ENCODE measurements at regions not wholly inside any gene's neighbourhood (a gene's known extent, or its start where the extent isn't known, plus 50 kb on each side); places are given as distances from the start of the nearest gene placed in this dataset.

DNA sequence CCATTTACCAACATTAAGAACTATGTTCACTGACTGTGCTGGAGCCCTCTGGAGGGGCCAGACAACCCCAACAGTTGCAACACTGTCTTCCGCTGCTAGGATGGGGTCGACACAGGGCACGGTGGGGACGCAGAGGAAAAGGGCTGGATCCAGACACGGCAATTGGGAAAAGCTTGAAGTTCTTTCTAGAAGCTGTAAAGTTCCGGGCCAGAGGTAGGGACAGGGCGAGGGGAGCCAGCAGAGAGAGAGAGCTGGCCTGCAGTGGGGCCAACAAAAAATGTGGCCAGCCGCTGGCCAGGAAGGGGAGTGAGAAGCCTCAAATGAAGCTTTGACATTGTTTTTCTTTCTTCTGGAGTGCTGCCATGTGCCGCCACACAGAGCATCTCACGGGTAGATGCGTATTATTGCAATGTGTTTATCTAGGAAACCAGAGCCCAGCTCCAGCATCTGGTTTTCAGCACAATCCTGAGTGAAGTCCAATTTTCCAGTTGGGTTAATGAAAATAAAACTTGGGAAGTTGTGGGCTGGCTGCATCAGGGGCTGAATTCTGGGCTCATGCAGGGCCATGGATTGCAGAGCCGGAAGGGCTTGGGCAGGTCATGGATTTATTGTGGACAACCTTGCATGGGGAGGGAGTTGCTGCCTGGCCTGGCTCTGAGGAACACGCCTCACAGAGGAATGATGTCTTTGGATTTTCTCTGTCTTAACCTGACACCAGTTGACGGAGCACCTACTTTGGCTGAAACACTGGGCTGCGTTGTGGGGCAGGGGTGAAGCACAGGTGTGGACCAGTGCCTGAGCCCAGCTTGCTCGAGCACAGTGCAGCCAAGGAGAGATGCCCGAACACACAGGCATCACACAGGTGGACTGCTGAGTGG, 67.6 kb upstream of the AMPD3 start:
- no peak for DNase-seq

DNA sequence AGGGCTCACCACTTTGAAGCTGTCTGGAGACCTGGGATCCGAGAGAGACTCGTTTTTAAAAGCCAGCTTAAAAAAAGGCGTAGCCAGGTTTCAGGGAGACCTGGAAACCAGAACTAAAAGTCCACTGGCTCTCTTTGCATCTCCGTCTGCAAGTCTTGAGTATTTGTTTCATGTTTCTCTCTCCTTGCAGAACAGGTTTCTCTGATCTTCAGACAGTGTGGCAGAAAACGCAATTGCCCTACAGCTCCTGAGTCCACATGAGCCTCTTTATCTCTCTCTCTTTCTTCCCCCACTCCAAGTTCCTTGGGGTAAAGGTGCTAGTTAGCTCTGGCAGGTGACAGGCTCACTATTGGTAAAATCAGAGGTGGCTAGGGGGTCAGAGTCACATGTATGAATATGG, 67.0 kb upstream of the AMPD3 start:
- no peak for DNase-seq

DNA sequence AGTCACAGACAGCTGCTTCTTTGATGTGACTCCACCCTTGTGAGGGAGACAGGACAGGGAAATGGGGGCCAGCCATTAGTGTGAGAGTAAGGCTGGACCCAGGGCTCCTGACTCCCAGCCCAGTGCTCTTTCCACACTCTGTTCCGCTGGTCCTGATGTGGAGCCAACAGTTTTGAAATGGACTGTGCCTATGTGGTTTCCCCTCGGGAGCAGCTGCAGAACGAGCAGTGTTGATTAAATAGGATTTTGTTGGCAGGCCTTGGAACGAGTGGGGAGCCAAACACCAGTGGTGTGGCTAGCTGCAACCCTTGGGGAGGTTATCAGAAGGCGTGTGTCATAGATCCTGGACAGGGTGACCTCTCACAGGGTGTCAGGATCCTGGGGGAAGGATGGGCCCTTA, 66.5 kb upstream of the AMPD3 start:
- no peak for DNase-seq

DNA sequence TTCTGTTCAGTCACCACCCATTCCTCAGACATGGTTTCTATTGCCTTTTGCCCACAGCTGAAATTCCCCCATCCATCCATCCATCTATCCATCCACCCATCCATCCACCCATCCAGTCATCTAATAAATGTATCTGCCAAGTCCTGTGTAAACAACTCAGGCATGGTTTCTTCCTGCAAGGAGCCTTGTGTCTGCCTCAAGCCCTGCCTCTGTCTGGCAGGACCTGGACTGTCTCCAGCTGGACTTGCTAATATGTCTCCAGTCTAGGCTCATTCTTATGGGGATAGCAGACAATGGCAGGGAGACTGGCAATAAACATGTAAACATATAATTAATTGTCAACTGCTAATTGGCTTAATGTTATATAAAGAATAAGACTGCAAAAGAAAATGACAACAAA, 64.7 kb upstream of the AMPD3 start:
- DNase-seq = no peak

DNA sequence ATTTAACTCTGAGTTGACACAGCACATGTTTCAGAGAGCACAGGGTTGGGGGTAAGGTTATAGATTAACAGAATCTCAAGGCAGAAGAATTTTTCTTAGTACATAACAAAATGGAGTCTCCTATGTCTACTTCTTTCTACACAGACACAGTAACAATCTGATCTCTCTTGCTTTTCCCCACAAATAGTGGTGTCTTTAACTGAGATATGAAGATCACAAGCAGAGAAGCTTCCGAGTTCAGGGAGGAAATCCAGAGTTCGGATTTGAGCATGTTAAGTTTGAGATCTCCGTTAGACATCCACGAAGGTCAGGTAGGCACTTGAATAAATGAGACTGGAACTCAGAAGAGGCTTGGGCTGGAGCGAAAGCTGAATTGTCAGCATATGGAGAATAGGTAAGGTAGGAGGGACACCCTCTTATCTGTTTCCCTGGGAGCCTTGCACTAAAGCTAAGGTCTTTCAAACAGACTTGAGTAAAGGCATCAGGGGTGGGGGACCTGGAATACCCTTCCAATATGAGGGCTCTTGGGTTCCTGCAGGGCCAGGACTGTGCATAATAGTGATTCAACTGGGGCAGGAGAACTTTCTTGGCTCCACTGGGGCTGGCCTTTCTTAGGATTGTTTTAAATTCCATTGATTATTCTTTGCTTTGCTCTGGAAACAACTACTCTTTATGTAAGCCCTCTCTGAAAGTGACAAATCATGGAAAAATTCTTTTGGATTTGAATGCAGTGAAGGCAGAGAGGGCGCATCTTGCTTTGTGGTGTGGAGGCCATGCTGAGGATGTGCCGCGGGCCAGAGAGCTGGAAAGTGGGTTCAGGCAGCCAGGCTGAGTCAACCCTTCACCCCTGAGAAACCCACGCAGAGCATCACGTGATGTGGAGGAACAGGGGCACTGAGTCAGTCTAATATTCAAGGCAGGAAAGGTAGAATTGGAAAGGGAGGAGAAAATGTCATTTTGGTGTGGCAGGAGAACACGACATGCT, 62.7 kb upstream of the AMPD3 start:
- no peak for DNase-seq

DNA sequence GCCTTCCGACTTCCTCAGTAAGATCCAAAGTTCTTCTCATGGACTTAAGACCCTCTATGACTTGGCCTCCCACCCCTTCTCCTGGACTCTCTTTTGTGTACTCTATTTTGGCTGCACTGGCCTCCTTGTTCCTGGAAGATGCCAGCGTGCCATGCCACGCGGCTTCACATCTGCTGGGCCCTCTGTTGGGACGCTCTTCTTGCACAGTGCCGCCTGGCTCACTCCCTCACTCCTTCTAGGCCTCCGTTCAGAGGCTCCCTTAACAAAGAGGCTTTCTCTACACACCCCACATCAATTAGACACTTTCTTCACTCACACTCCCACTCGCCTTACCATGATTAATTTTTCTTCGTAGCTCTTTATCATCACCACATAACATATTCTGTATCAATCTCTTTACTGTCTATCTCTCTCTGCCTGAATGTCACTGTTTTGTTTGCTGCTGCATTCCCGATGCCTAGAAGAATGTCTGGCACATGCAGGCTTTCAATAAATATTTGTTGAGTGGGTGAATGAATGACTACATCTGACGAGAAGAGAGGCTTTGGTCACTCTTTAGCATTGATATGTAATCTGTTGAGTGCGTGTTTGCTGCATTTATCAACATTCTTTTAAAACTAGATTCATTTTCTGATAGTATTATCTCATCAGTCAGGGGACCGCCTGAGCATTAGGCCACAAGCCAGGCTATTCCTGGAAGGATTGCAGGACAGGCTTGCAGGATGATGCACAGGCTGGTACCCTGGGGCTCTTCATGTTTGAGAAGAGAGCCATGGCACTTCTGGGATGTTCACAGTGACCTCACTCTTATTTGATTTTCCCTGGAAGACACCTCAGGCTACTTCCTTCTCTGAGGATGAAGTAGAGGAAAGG, 60.6 kb upstream of the AMPD3 start:
- DNase-seq = no peak

DNA sequence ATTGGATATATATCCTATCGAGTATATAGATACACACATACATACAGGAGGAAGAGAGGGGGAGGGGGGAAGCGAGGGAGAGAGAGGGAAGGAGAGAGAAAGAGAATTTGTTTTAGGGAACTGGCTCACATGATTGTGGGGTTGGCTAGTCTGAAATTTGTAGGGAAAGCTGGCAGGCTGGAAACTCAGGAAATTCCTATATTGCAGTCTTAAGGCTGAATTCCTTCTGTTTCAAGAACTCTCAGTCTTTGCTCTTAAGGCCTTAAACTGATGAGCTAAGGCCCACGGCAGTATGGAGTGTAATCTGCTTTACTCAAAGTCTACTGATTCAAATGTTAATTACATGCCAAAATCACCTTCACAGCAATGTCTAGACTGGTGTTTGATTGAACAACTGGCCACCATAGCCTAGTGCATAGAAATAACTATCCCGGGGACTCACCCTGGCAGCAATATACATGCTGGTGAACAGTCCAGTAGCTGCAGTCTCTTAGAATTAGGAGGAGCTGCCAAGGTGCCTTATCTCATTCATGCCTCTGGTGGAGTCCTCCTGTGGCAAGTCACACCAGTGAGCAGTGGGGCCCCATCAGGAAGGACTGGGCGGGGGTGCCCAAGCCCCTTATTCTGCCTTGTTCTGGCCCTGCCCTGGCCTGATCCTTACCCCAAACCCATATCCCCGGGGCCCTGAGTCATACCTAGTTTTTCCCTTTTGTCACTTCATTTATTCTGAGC, 59.7 kb upstream of the AMPD3 start:
- DNase-seq = no peak

DNA sequence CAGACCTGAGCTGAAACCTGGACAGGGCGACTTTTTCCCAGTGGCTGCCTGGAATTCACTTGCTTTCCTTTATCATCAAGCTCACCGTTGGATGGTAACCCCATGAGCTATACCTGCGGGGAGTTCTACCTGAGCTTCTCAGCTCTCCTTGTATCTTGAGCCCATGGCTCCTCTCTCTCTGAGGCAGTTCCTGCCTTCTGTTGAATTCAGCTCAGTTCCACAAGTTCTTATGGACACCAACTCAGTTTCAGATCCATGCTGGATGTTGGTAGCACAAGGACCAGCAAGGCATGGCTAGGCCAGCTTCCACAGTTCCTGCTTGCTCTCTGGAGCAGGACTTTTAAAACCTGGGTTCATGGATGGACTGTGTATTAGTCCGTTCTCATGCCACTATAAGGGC, 58.3 kb upstream of the AMPD3 start:
- DNase-seq = no peak

DNA sequence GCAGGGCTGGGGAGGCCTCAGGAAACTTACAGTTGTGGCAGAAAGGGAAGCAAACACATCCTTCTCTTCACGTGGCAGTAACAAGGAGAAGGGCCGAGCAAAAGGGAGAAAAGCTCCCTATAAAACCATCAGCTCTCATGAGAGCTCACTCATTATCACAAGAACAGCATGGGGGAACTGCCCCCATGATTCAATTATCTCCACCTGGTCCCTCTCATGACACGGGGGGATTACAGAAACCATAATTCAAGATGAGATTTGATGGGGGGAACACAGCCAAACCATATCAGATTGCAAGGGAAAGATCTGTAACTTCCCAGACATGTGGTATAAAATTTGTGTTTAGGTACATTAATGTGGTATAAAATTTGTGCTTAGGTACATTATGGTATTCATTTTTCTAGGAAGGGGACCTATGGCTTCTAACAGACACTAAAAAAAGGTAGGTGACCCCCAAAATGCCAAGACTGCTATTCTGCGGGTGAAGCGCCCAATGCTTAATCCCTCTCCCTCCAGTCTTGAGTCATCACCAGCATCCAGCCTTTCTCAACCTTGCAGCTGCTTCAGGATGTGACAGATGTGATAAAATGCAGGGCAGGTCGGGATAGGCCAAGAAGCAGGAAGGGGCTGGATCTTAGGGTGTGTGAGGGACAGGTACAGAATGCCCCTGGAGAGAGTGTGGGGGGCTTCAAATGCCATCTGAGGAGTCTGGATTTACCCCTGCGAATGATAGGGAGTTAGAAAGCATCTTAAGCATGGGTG, 57.7 kb upstream of the AMPD3 start:
- DNase-seq = no peak

DNA sequence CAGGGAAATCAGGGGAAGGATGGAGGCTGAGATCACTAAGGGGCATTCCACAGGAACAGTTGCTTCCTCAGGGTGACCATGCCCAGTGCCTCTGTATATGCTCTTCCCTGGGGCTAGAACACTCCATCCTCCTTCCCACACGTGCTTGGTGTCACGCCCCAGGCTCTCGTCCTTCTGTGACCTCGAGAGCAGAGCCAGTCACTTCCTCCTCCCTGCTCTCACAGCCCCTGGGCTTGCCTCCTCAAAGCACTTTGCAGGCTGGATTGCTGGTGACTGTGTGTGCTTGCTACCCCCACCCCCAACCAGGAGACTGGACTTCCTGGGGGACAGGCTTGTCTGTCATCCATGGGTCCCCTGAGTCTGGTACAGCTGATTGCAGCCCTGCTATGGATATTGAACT, 56.5 kb upstream of the AMPD3 start:
- no peak for DNase-seq

DNA sequence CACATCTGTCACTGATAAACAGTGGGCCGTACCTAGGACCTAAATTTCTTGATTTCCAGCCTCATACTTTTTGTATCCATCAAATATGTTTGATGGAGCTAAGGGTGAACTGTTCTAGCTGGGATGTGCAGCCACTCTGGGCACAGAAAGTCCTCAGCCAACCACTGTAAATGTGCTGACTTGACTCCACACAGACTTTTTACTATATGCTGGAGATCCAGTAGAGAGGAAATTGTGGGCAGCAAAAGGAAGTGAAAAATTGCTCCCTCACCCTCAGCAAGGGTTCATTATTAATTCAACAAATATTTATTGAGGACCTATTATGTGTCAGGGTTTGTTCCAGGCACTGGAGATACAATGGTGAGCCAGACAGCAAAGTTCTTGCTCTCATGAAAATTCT, 54.2 kb upstream of the AMPD3 start:
- peak; percentile 39 for DNase-seq

DNA sequence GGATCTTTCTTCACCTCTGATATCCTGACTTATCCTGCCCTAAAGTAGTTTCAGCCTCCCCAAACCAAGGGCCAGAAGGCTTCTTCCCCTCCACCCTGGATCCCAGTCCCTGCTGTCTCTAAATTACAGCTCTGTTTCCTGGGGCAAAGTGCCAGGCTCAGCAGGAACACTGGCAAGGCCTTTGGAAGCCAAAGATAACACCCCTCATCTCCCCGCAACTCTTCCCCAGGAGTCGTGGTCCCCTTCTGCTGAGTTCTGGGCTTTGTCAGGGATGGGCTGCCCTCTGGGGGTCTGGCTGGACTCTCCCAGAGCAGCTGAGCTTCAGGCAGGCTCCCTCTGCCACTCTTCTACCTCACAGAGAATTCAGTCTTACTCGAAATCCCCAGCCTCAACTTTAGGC, 53.8 kb upstream of the AMPD3 start:
- DNase-seq = no peak

DNA sequence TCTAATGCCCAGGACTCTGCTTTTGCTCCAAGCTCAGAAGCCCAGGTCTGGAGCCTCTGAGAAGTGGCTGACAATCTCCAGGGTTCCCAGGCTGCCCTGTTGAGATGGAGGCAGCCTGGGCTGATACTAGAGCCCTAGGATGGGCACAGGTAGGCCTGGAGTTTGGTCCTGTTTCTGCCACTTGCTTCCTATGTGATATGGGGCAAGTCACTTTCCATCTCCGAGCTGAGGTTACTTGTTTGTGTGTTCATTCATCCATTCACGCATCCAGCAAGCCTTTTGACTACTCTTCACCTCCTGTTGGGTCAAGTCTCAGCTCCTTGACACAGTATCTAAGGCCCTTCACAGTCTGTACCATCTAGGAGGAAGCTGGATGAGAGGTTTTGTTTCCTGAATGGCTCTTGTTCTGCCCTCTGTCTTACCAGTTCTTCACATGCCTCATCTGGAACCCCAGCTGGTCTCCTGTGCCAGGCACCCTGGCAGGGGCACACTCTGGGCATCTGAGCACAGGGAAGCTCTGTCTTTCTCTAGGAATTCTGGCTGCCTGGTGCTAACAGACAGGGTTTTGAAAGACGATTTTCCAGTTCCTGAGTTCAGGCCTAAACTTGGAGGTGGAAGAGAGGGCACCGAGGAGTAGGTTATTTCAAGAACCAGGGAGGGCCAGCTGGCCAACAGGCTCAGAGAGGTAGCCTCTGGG, 53.2 kb upstream of the AMPD3 start:
- DNase-seq = no peak

Measured in dermis blood vessel endothelial cell (primary cell).